Astrocyte (in vitro differentiated cells and primary cell): ENCODE measurements at regions not wholly inside any gene's neighbourhood (a gene's known extent, or its start where the extent isn't known, plus 50 kb on each side); places are given as distances from the start of the nearest gene placed in this dataset.

Source experiments
- CTCF ChIP-seq: IDR thresholded peaks from 2 replicates; pipeline ENCODE4 v1.5.1; 2011; ENCODE audit warnings: low read depth, mild to moderate bottlenecking, inconsistent platforms, low read length, moderate library complexity; ENCODE audit not compliant: insufficient read depth
- EZH2 ChIP-seq: IDR thresholded peaks from 2 replicates; pipeline ENCODE4 v1.6.1; 2012; ENCODE audit warnings: mild to moderate bottlenecking, low read length, inconsistent platforms; ENCODE audit not compliant: insufficient read depth

- no peak for TF ChIP-seq CTCF
- no peak for TF ChIP-seq EZH2
Measured at GRCh38 chrX:142804085-142804484, 221.6 kb upstream of the SPANXN4 start.
